ENCODE measurements at regions not wholly inside any gene's neighbourhood (a gene's known extent, or its start where the extent isn't known, plus 50 kb on each side); places are given as distances from the start of the nearest gene placed in this dataset.

- Histone ChIP-seq H3K79me2 (ENCODE audit: control insufficient read depth in 1 of 2, insufficient read depth in 2 of 2, low read length in 2 of 2) (no peaks in the 10 kb centered on the region), H2AK5ac (ENCODE audit: low read depth, low read length) (no peak overlapping the region)
- TF ChIP-seq TCF12 (IDR thresholded peaks at IDR 0.05; ENCODE audit: low read depth, low read length) (no peak), CBX8 (IDR thresholded peaks at IDR 0.05; ENCODE audit: borderline replicate concordance, low read depth, low read length) (no peak), ASH2L (IDR thresholded peaks at IDR 0.05; ENCODE audit: low read length) (no peak), PHF8 (conservative IDR thresholded peaks at IDR 0.05; ENCODE audit: low read depth, low read length) (no peak), E2F6 (IDR thresholded peaks at IDR 0.05) (no peak), RXRA (IDR thresholded peaks at IDR 0.05; ENCODE audit: insufficient read depth, low read depth, low read length) (no peak), SP1 (IDR thresholded peaks at IDR 0.05; ENCODE audit: low read depth, low read length) (no peak), POLR2AphosphoS5 (IDR thresholded peaks at IDR 0.05; ENCODE audit: low read depth, low read length) (no peak), CHD1 (IDR thresholded peaks at IDR 0.05; ENCODE audit: low read depth, low read length) (no peak), GABPA (IDR thresholded peaks at IDR 0.05; ENCODE audit: borderline replicate concordance, insufficient read depth, low read length) (no peak), USF2 (IDR thresholded peaks at IDR 0.05; ENCODE audit: low read length) (no peak), BCL11A (IDR thresholded peaks at IDR 0.05; ENCODE audit: low read depth in 2 of 2, low read length in 2 of 2) (no peak), SP4 (IDR thresholded peaks at IDR 0.05; ENCODE audit: low read length) (no peak), HDAC2 (IDR thresholded peaks at IDR 0.05; ENCODE audit: borderline replicate concordance in 1 of 2, low read depth in 2 of 2, low read length in 2 of 2) (no peak)
Observed at GRCh38 chr14:90460136-90460535, 63.3 kb downstream of the CALM1 start.

More at GRCh38 chr14:90460136-90460535, 63.3 kb downstream of the CALM1 start:
- Histone ChIP-seq H3K9me3 (ENCODE audit: insufficient read depth in 2 of 2, low read depth in 1 of 2, low read length in 1 of 2) (no peaks in the 10 kb centered on the region), H3K9ac (replicated peaks in 1 of 4; ENCODE audit: extremely low read depth in 1 of 4, low read depth in 3 of 4, low read length in 3 of 4) (no peak overlapping the region), H3K23ac (ENCODE audit: insufficient read length) (no peak overlapping the region), H3K4me2 (ENCODE audit: insufficient read depth in 1 of 2, low read depth in 2 of 2, low read length in 2 of 2) (no peak overlapping the region), H2AFZ (ENCODE audit: low read length) (no peak overlapping the region), H3K27ac (ENCODE audit: low read depth, low read length) (no peak overlapping the region), H4K8ac (ENCODE audit: extremely low read depth, insufficient read depth, low read length) (no peak overlapping the region), H3K56ac (replicated peaks; ENCODE audit: insufficient read length, low read depth, low read length) (no peak overlapping the region), H3K36me3 (ENCODE audit: control insufficient read depth in 2 of 4, insufficient read depth in 4 of 4, low read length in 3 of 4) (no peaks in the 10 kb centered on the region), H2BK120ac (replicated peaks; ENCODE audit: low read depth, low read length) (no peak overlapping the region), H2BK20ac (ENCODE audit: low read length) (no peak overlapping the region), H3K4me1 (replicated peaks in 1 of 4; ENCODE audit: control insufficient read depth in 3 of 4, insufficient read depth in 4 of 4, low read length in 3 of 4) (no peaks in the 10 kb centered on the region), H4K20me1 (replicated peaks in 1 of 2; ENCODE audit: control insufficient read depth in 1 of 2, insufficient read depth in 2 of 2, low read length in 2 of 2) (no peaks in the 10 kb centered on the region), H2BK15ac (ENCODE audit: low read length) (no peak overlapping the region), H3K27me3 (replicated peaks in 1 of 4; ENCODE audit: control insufficient read depth in 3 of 4, extremely low read depth in 1 of 4, insufficient read depth in 3 of 4, low read length in 3 of 4) (no peaks in the 10 kb centered on the region), H4K91ac (replicated peaks; ENCODE audit: insufficient read length, low read length) (no peak overlapping the region), H3K79me1 (ENCODE audit: low read depth, low read length) (no peaks in the 10 kb centered on the region), H2BK5ac (ENCODE audit: low read depth, low read length) (no peak overlapping the region), H3K4me3 (ENCODE audit: extremely low read depth in 1 of 4, insufficient read depth in 2 of 4, low read depth in 3 of 4, low read length in 4 of 4) (no peak overlapping the region), H3K14ac (ENCODE audit: insufficient read length) (no peak overlapping the region), H2BK12ac (ENCODE audit: low read depth, low read length) (no peak overlapping the region), H3K4ac (replicated peaks; ENCODE audit: insufficient read length, low read depth, low read length) (no peak overlapping the region), H3K18ac (ENCODE audit: extremely low read depth, low read length) (no peak overlapping the region), H4K5ac (ENCODE audit: insufficient read length, low read depth, low read length) (no peak overlapping the region), H3K23me2 (ENCODE audit: low read depth, low read length) (no peaks in the 10 kb centered on the region)
- ChIA-PET POLR2A (ENCODE audit: partially characterized antibody) (no interaction called here), CTCF (ENCODE audit: partially characterized antibody) (interaction anchor here (0.6 to 3.7 kb wide), 10 partner anchors 14 to 179 kb away, joined by 3 to 18 read pairs (median 4); no protein-coding TSS in a partner anchor)
- 83% methylated on average over 5 of the region's 5 CpGs; no CpG with 5 or more reads in 1 of the 2 experiments for WGBS, 2 experiments (ENCODE audit: extremely low coverage in 1 of 2, insufficient coverage in 1 of 2, insufficient read length in 1 of 2, insufficient replicate concordance in 2 of 2, low coverage in 1 of 2, low lambda C conversion rate in 2 of 2, missing lambda C conversion rate in 1 of 2)
- DNase-seq (ENCODE audit: low read depth in 1 of 2, low spot score in 2 of 2) = no peak
- FAIRE-seq = no peak
